Endodermal cell (in vitro differentiated cells): ENCODE measurements at regions not wholly inside any gene's neighbourhood (a gene's known extent, or its start where the extent isn't known, plus 50 kb on each side); places are given as distances from the start of the nearest gene placed in this dataset.
A peak's percentile ranks its signal among the peaks of the same experiment; 100 is the strongest.

Source experiments
- DNase-seq: peaks from one replicate; pipeline ENCODE4 v3.0.0-alpha.2; 2017
- H3K27ac ChIP-seq: 2 replicates; pipeline ENCODE4 v1.5.1; 2013; ENCODE audit warnings: mild to moderate bottlenecking, low read depth, low read length, moderate library complexity
- H3K27me3 ChIP-seq: 2 replicates; pipeline ENCODE4 v1.6.1; 2013; ENCODE audit warnings: mild to moderate bottlenecking, low read length, moderate library complexity; ENCODE audit not compliant: insufficient read depth, control insufficient read depth, poor library complexity, severe bottlenecking
- H3K36me3 ChIP-seq: 2 replicates; pipeline ENCODE4 v1.7.0; 2013; ENCODE audit warnings: mild to moderate bottlenecking, low read length, moderate library complexity; ENCODE audit not compliant: control insufficient read depth, insufficient read depth
- H3K4me1 ChIP-seq: one replicate; pipeline ENCODE4 v1.7.0; 2013; ENCODE audit warnings: low read length; ENCODE audit not compliant: control insufficient read depth, insufficient read depth
- H3K4me3 ChIP-seq: 2 replicates; pipeline ENCODE4 v1.5.1; 2013; ENCODE audit warnings: mild to moderate bottlenecking, low read length, moderate library complexity
- H3K9ac ChIP-seq: 2 replicates; pipeline ENCODE4 v1.6.1; 2013; ENCODE audit warnings: mild to moderate bottlenecking, low read length, moderate library complexity; ENCODE audit not compliant: poor library complexity, severe bottlenecking; ENCODE audit errors: extremely low read depth
- H3K9me3 ChIP-seq: 2 replicates; pipeline ENCODE4 v1.6.1; 2013; ENCODE audit warnings: mild to moderate bottlenecking, low read length, moderate library complexity; ENCODE audit not compliant: control insufficient read depth
- H3K27ac Mint-ChIP-seq: 2 replicates; pipeline ENCODE4 v1.8.0; 2020; ENCODE audit warnings: mixed read lengths
- H3K27me3 Mint-ChIP-seq: 2 replicates; pipeline ENCODE4 v1.8.0; 2021; ENCODE audit warnings: mild to moderate bottlenecking, mixed read lengths; ENCODE audit not compliant: insufficient read depth
- H3K36me3 Mint-ChIP-seq: 2 replicates; pipeline ENCODE4 v1.8.0; 2020; ENCODE audit warnings: low read depth, mixed read lengths
- H3K4me1 Mint-ChIP-seq: 2 replicates; pipeline ENCODE4 v1.8.0; 2020; ENCODE audit warnings: mixed read lengths
- H3K4me3 Mint-ChIP-seq: 2 replicates; pipeline ENCODE4 v1.8.0; 2020; ENCODE audit warnings: mild to moderate bottlenecking, moderate library complexity, mixed read lengths
- H3K9me3 Mint-ChIP-seq: 2 replicates; pipeline ENCODE4 v1.8.0; 2020; ENCODE audit warnings: mild to moderate bottlenecking, mixed read lengths
- WGBS, 2 experiments: methylation state at CpG; one replicate each; pipeline versions ENCODE4 v1.1.5 to v1.1.7; 2013; ENCODE audit warnings: missing lambda C conversion rate in 2 of 2, mixed read lengths in 1 of 2; ENCODE audit not compliant: insufficient coverage in 1 of 2, insufficient read length in 1 of 2; 5-methylcytosine and 5-hydroxymethylcytosine counted together
- TF ChIP-seq, protein P1 (sequence below): fragments of 200-600 bp; sonication (generic); conservative IDR thresholded peaks from 2 replicates; pipeline ENCODE4 v1.5.0; 2021; ENCODE audit warnings: antibody characterized with exemption, mild to moderate bottlenecking

DNA sequence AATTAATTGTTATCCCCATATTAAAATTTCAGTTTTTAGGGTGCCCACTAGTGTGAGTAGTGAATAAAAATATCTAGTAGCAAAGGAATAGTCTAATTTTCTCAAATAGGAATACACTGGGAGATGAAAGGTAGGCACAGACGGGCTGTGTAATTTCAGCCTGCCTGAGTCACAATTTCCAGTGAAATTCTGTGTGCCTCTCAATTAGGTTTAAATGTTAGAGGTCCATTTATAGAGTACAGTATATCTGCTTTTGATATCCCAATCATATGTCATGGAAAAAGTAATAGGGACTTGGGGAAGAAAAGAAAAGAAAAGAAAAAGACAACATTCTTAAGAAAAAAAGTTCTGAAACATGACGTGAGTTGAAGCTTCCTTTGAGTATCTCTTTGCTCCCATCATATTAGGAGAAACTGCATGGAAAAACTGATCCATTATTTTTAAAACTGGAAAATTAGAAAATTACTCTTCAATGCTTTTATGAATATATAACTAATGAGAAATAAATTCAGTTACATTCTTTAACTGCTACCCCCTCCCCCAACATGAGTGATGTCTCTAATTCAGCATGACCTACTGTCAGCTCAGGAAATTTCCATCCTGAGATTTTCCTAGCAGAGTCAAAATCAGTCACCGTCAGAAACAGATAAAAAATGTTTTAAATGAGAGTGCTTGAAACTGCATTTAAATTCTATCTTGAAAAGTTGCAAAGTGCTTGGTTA, 473.8 kb upstream of the HSF2 start:
- 88 to 100% methylated on average over 1 to 3 of the region's 3 CpGs for WGBS, 2 experiments
- Histone ChIP-seq H3K27me3 (no peaks in the 10 kb centered on the region), H3K4me3 (no peak overlapping the region), H3K27ac (no peak overlapping the region), H3K9me3 (no peaks in the 10 kb centered on the region), H3K36me3 (no peaks in the 10 kb centered on the region), H3K4me1 (no peaks in the 10 kb centered on the region), H3K9ac (no peak overlapping the region)
- no peaks in the 10 kb centered on the region for H3K9me3 Mint-ChIP-seq
- peaks cover 12% of the 10 kb centered on the region for H3K4me1 Mint-ChIP-seq
- TF ChIP-seq, protein P1, sequence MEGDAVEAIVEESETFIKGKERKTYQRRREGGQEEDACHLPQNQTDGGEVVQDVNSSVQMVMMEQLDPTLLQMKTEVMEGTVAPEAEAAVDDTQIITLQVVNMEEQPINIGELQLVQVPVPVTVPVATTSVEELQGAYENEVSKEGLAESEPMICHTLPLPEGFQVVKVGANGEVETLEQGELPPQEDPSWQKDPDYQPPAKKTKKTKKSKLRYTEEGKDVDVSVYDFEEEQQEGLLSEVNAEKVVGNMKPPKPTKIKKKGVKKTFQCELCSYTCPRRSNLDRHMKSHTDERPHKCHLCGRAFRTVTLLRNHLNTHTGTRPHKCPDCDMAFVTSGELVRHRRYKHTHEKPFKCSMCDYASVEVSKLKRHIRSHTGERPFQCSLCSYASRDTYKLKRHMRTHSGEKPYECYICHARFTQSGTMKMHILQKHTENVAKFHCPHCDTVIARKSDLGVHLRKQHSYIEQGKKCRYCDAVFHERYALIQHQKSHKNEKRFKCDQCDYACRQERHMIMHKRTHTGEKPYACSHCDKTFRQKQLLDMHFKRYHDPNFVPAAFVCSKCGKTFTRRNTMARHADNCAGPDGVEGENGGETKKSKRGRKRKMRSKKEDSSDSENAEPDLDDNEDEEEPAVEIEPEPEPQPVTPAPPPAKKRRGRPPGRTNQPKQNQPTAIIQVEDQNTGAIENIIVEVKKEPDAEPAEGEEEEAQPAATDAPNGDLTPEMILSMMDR, result no peak
- no peak for DNase-seq
- peaks cover 4% of the 10 kb centered on the region for H3K36me3 Mint-ChIP-seq
- H3K4me3 Mint-ChIP-seq, result no peak overlapping the region
- H3K27me3 Mint-ChIP-seq, result no peaks in the 10 kb centered on the region
- H3K27ac Mint-ChIP-seq, result no peak overlapping the region

DNA sequence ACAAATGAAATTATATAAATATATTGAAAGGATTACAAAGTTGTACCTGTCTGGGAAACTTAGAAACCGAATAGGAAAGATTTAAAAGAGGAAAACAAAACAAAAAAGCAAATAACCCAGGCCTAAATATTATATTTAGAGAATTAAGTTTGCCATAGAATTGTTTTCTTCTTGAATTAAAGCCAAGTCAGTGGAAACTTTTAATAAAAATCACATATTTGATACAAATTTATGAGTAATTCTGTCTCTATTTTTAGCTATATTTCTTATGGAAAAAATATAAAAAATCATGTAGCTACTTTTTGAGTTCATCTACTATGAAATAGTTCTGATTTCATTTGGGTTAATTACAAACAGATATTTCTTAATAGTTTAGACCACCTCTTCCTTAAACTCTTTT, 470.2 kb upstream of the HSF2 start:
- H3K4me1 ChIP-seq, result peaks cover 10% of the 10 kb centered on the region
- Mint-ChIP-seq H3K27ac (no peak overlapping the region), H3K4me3 (no peak overlapping the region), H3K27me3 (no peaks in the 10 kb centered on the region), H3K36me3 (peaks cover 4% of the 10 kb centered on the region), H3K9me3 (no peaks in the 10 kb centered on the region), H3K4me1 (peaks cover 33% of the 10 kb centered on the region)
- WGBS, 2 experiments, result no CpG with 5 or more reads among the region's 1 CpG
- H3K9ac ChIP-seq, result no peak overlapping the region
- H3K27ac ChIP-seq, result no peak overlapping the region
- DNase-seq, result no peak
- H3K27me3 ChIP-seq, result no peaks in the 10 kb centered on the region
- TF ChIP-seq, protein P1, result no peak
- H3K9me3 ChIP-seq, result no peaks in the 10 kb centered on the region
- no peak overlapping the region for H3K4me3 ChIP-seq
- H3K36me3 ChIP-seq, result no peaks in the 10 kb centered on the region

DNA sequence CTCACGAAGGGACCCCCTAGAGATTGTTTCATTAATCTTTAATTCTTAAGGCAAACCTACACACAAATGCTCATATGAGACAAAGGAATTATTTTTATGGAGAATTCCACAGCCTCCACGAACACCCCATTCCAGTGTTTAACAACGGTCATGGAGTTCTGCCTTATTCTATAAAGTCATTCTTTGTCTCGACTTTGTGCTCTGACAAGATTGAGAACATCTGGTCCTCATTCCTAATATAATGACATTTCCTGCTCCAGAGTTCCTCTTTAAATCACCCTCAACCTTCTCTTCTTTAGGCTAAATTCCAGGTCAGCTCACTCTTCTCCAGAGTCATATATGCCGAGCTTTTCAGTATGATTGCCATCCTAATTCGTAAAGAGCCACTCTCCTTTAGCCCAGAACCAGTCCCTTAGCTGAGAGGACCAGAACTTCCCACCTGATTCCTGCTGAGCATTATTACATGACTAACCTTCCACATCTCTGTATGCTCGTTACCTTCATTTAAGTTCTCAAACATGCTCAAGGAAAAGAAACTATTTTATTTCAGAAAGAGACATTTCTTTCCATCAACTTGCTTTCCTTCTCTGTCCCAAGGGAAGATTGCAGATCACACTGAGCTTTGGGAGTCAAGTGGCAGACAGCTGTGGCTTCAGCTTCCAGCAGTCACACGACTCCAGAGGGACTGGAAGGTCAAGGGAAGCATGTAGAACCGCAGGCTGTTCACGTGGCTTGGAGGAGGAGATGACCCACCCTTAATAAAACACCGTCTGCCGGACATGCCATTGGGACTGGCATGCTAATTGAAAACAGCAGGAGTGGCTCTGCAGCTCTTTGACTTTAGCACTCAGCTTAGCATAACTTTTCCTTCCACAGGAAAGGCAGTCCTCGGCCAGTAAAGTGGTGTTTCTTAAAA, 467.1 kb upstream of the HSF2 start:
- whole genome bisulfite sequencing, 2 experiments, result 47 to 56% methylated on average over 7 to 13 of the region's 13 CpGs
- Histone ChIP-seq H3K36me3 (no peaks in the 10 kb centered on the region), H3K9ac (no peak overlapping the region), H3K4me3 (peak overlapping the region; percentile 25), H3K9me3 (no peaks in the 10 kb centered on the region), H3K27me3 (no peaks in the 10 kb centered on the region), H3K4me1 (peaks cover 10% of the 10 kb centered on the region), H3K27ac (no peak overlapping the region)
- Mint-ChIP-seq H3K4me1 (peaks cover 25% of the 10 kb centered on the region), H3K4me3 (peak overlapping the region; percentile 30), H3K36me3 (peaks cover 9% of the 10 kb centered on the region), H3K9me3 (peaks cover 15% of the 10 kb centered on the region), H3K27me3 (no peaks in the 10 kb centered on the region), H3K27ac (peak overlapping the region; percentile 91)
- peak; percentile 93 for DNase-seq
- TF ChIP-seq, protein P1, result no peak
